ENCODE measurements at regions not wholly inside any gene's neighbourhood (a gene's known extent, or its start where the extent isn't known, plus 50 kb on each side); places are given as distances from the start of the nearest gene placed in this dataset.

- TF ChIP-seq POLR2A (IDR thresholded peaks at IDR 0.05; ENCODE audit: low read depth, low read length) (no peak), CTCF (IDR thresholded peaks at IDR 0.05; ENCODE audit: extremely low read depth in 1 of 2, insufficient read depth in 1 of 2, low read depth in 1 of 2, low read length in 2 of 2) (no peak), MAX (IDR thresholded peaks at IDR 0.05; ENCODE audit: insufficient read depth, insufficient read length) (no peak), EZH2 (IDR thresholded peaks at IDR 0.05; ENCODE audit: borderline replicate concordance, low read depth, low read length, severe bottlenecking) (no peak), POLR2AphosphoS5 (IDR thresholded peaks at IDR 0.05; ENCODE audit: insufficient read depth, low read depth, low read length) (no peak), MYC (IDR thresholded peaks at IDR 0.05; ENCODE audit: low read depth, low read length) (no peak), JUN (IDR thresholded peaks at IDR 0.05; ENCODE audit: borderline replicate concordance, insufficient read depth, insufficient read length, low read depth) (no peak), FOS (IDR thresholded peaks at IDR 0.05; ENCODE audit: borderline replicate concordance, insufficient read depth, low read length) (no peak), GATA2 (IDR thresholded peaks at IDR 0.05; ENCODE audit: insufficient read depth, insufficient read length, low read depth, low read length) (no peak)
Measured at GRCh38 chr9:126204197-126204596, 122.4 kb upstream of the MVB12B start.

Measured in endothelial cell of umbilical vein (primary cell).